GM23338 (cell line): ENCODE measurements at regions not wholly inside any gene's neighbourhood (a gene's known extent, or its start where the extent isn't known, plus 50 kb on each side); places are given as distances from the start of the nearest gene placed in this dataset.
A peak's percentile ranks its signal among the peaks of the same experiment; 100 is the strongest.

Experiments
- ATAC-seq: fragments of 200-7000 bp; cut with Tn5 transposase; 3 replicates; pipeline ENCODE4 v1.9.1; 2020
- DNase-seq: peaks from one replicate; pipeline ENCODE4 v3.0.0-alpha.2; 2015; ENCODE audit warnings: low spot score
- H2AFZ ChIP-seq: fragments of 200-600 bp; sonication (generic); 2 replicates; pipeline ENCODE4 v1.8.0; 2016; ENCODE audit warnings: antibody characterized with exemption, mild to moderate bottlenecking, moderate library complexity
- H3F3A ChIP-seq: fragments of 200-600 bp; sonication (generic); replicated peaks from 2 replicates; pipeline ENCODE4 v1.8.0; 2017; ENCODE audit warnings: antibody characterized with exemption, mixed run types, low read depth
- H3K27ac ChIP-seq: fragments of 200-600 bp; sonication (generic); 2 replicates; pipeline ENCODE4 v1.6.1; 2016; ENCODE audit warnings: low read depth
- H3K27me3 ChIP-seq: fragments of 200-600 bp; sonication (generic); 2 replicates; pipeline ENCODE4 v1.8.0; 2016; ENCODE audit warnings: mild to moderate bottlenecking, mixed run types, moderate library complexity; ENCODE audit not compliant: insufficient read depth
- H3K36me3 ChIP-seq: fragments of 200-600 bp; sonication (generic); 2 replicates; pipeline ENCODE4 v1.8.0; 2016; ENCODE audit warnings: mild to moderate bottlenecking; ENCODE audit not compliant: insufficient read depth
- H3K4me1 ChIP-seq: fragments of 200-600 bp; sonication (generic); 2 replicates; pipeline ENCODE4 v1.8.0; 2016; ENCODE audit warnings: mild to moderate bottlenecking, moderate library complexity; ENCODE audit not compliant: insufficient read depth
- H3K4me2 ChIP-seq: fragments of 200-600 bp; sonication (generic); 2 replicates; pipeline ENCODE4 v1.7.1; 2017; ENCODE audit warnings: mixed run types
- H3K4me3 ChIP-seq: fragments of 200-600 bp; sonication (generic); 2 replicates; pipeline ENCODE4 v1.6.1; 2016; ENCODE audit warnings: mixed run types
- H3K79me2 ChIP-seq: fragments of 200-600 bp; sonication (generic); replicated peaks from 2 replicates; pipeline ENCODE4 v1.8.0; 2017; ENCODE audit warnings: mild to moderate bottlenecking; ENCODE audit not compliant: insufficient read depth
- H3K9me2 ChIP-seq: fragments of 200-600 bp; sonication (generic); 2 replicates; pipeline ENCODE4 v1.8.0; 2017; ENCODE audit not compliant: insufficient read depth
- H4K20me1 ChIP-seq: fragments of 200-600 bp; sonication (generic); replicated peaks from 2 replicates; pipeline ENCODE4 v1.8.0; 2017; ENCODE audit warnings: mild to moderate bottlenecking; ENCODE audit not compliant: insufficient read depth
- H3K27ac Mint-ChIP-seq: 2 replicates; pipeline ENCODE4 v1.8.0; 2020; ENCODE audit warnings: inconsistent platforms, mild to moderate bottlenecking, moderate library complexity, mixed read lengths
- H3K27me3 Mint-ChIP-seq: 3 replicates; pipeline ENCODE4 v1.8.0; 2022; ENCODE audit warnings: low read depth, mild to moderate bottlenecking, moderate library complexity, mixed read lengths, inconsistent platforms; ENCODE audit not compliant: insufficient read depth, poor library complexity
- H3K36me3 Mint-ChIP-seq: 3 replicates; pipeline ENCODE4 v1.8.0; 2021; ENCODE audit warnings: low read depth, mild to moderate bottlenecking, inconsistent platforms, moderate library complexity, mixed read lengths
- H3K4me1 Mint-ChIP-seq: 3 replicates; pipeline ENCODE4 v1.8.0; 2020; ENCODE audit warnings: mild to moderate bottlenecking, inconsistent platforms, mixed read lengths
- H3K4me3 Mint-ChIP-seq: 3 replicates; pipeline ENCODE4 v1.8.0; 2021; ENCODE audit warnings: moderate library complexity, mild to moderate bottlenecking, inconsistent platforms, mixed read lengths
- H3K9me3 Mint-ChIP-seq: 3 replicates; pipeline ENCODE4 v1.8.0; 2020; ENCODE audit warnings: moderate library complexity, mild to moderate bottlenecking, inconsistent platforms, mixed read lengths
- CREB1 ChIP-seq: fragments of 250-450 bp; sonication (Bioruptor Pico); IDR thresholded peaks from 2 replicates; pipeline ENCODE4 v1.5.0; 2020; ENCODE audit warnings: low read depth, mild to moderate bottlenecking, moderate library complexity
- ETS1 ChIP-seq: IDR thresholded peaks from 2 replicates; pipeline ENCODE4 v1.6.1; 2016; ENCODE audit warnings: antibody characterized with exemption
- EZH2 ChIP-seq: fragments of 200-600 bp; sonication (generic); IDR thresholded peaks from one replicate; pipeline ENCODE4 v1.8.0; 2017; ENCODE audit warnings: antibody characterized with exemption, mild to moderate bottlenecking, low read depth; ENCODE audit not compliant: unreplicated experiment
- EZH2phosphoT487 ChIP-seq: fragments of 200-600 bp; sonication (generic); IDR thresholded peaks from one replicate; pipeline ENCODE4 v1.8.1; 2018; ENCODE audit warnings: antibody characterized with exemption; ENCODE audit not compliant: unreplicated experiment
- ZNF114 ChIP-seq: fragments of 250-450 bp; sonication (Bioruptor Pico); IDR thresholded peaks from 2 replicates; pipeline ENCODE4 v1.5.0; 2020; ENCODE audit warnings: mild to moderate bottlenecking, moderate library complexity
- TF ChIP-seq, protein P1 (sequence below): IDR thresholded peaks from one replicate; pipeline ENCODE4 v1.6.1; 2018; ENCODE audit warnings: antibody characterized with exemption; ENCODE audit not compliant: unreplicated experiment
- TF ChIP-seq, protein P2 (sequence below), 2 experiments: fragments of 200-600 bp in 1 of 2; sonication (generic) in 1 of 2; conservative IDR thresholded peaks; 2 replicates each; pipeline versions ENCODE4 v1.5.1 to v1.6.1; 2016 to 2017; ENCODE audit warnings: antibody characterized with exemption in 2 of 2, low read depth in 2 of 2, mild to moderate bottlenecking in 2 of 2, moderate library complexity in 1 of 2

DNA sequence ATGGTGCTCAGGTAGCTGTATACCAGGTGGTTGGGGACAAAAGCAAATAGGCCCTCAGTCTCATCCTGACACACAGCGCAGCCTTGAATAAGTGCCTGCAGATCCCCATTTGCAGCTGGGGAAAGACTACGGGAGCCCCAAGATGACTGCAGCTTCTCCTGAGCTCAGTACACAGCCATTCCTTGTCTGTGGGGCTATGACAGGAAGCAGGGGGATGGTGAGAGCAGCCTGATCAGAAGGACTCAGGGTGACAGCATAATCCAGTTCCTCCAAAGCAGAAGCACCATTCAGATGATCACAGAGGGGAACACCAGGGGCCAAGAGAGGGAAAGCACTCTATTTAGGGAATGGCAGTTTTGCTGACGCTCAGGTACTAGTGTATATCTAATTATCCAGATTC is 104.8 kb upstream of the MOCS1 start:
- Histone ChIP-seq H3K27me3 (no peaks in the 10 kb centered on the region), H3F3A (no peaks in the 10 kb centered on the region), H3K9me2 (peaks cover 22% of the 10 kb centered on the region), H3K27ac (no peak overlapping the region), H3K79me2 (no peaks in the 10 kb centered on the region), H3K4me1 (peaks cover 15% of the 10 kb centered on the region), H3K36me3 (no peaks in the 10 kb centered on the region; the same call in 1 of the 2 replicates), H2AFZ (0 out of 2 replicates have a peak overlapping the region, but pooled peaks have one; percentile 38), H3K4me2 (no peak overlapping the region; the same call in 1 of the 2 replicates), H3K4me3 (no peak overlapping the region), H4K20me1 (no peaks in the 10 kb centered on the region)
- H3K36me3 Mint-ChIP-seq = peaks cover 3% of the 10 kb centered on the region; the same call in 2 of the 3 replicates
- H3K27ac Mint-ChIP-seq = peak overlapping the region; percentile 77; the same call in 1 of the 2 replicates
- H3K4me1 Mint-ChIP-seq = peaks cover 18% of the 10 kb centered on the region
- ATAC-seq = no peak
- H3K4me3 Mint-ChIP-seq = no peak overlapping the region
- H3K9me3 Mint-ChIP-seq = peaks cover 16% of the 10 kb centered on the region
- TF ChIP-seq ZNF114 (no peak), EZH2phosphoT487 (no peak), EZH2 (no peak)
- DNase-seq = no peak
- H3K27me3 Mint-ChIP-seq = peaks cover 4% of the 10 kb centered on the region

DNA sequence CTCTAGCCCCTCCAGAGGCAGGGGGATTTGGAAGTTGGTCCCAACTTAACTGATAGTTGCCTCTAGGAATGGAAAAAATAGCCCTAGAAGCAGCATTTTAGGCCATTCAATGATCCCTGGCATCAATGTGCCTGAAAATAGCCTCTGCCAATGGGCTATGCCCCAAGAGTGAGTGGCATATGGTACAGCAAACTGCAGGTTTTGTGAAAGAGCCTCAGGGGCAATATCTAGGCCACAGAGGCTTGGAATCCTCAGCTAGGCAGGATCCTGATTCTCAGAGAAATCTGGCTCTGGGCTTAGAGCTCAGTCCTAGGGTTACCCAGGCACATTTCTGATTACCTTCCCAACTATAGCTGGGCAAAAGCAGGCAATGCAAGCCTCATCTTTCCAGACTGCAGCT is 104.4 kb upstream of the MOCS1 start:
- no peak for ATAC-seq
- H3K9me3 Mint-ChIP-seq = peaks cover 16% of the 10 kb centered on the region
- H3K4me3 Mint-ChIP-seq = no peak overlapping the region
- peaks cover 4% of the 10 kb centered on the region for H3K27me3 Mint-ChIP-seq
- H3F3A ChIP-seq = no peaks in the 10 kb centered on the region
- H3K36me3 Mint-ChIP-seq = peaks cover 3% of the 10 kb centered on the region; the same call in 2 of the 3 replicates
- TF ChIP-seq, protein P1, sequence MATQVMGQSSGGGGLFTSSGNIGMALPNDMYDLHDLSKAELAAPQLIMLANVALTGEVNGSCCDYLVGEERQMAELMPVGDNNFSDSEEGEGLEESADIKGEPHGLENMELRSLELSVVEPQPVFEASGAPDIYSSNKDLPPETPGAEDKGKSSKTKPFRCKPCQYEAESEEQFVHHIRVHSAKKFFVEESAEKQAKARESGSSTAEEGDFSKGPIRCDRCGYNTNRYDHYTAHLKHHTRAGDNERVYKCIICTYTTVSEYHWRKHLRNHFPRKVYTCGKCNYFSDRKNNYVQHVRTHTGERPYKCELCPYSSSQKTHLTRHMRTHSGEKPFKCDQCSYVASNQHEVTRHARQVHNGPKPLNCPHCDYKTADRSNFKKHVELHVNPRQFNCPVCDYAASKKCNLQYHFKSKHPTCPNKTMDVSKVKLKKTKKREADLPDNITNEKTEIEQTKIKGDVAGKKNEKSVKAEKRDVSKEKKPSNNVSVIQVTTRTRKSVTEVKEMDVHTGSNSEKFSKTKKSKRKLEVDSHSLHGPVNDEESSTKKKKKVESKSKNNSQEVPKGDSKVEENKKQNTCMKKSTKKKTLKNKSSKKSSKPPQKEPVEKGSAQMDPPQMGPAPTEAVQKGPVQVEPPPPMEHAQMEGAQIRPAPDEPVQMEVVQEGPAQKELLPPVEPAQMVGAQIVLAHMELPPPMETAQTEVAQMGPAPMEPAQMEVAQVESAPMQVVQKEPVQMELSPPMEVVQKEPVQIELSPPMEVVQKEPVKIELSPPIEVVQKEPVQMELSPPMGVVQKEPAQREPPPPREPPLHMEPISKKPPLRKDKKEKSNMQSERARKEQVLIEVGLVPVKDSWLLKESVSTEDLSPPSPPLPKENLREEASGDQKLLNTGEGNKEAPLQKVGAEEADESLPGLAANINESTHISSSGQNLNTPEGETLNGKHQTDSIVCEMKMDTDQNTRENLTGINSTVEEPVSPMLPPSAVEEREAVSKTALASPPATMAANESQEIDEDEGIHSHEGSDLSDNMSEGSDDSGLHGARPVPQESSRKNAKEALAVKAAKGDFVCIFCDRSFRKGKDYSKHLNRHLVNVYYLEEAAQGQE = no peak
- TF ChIP-seq, protein P2, sequence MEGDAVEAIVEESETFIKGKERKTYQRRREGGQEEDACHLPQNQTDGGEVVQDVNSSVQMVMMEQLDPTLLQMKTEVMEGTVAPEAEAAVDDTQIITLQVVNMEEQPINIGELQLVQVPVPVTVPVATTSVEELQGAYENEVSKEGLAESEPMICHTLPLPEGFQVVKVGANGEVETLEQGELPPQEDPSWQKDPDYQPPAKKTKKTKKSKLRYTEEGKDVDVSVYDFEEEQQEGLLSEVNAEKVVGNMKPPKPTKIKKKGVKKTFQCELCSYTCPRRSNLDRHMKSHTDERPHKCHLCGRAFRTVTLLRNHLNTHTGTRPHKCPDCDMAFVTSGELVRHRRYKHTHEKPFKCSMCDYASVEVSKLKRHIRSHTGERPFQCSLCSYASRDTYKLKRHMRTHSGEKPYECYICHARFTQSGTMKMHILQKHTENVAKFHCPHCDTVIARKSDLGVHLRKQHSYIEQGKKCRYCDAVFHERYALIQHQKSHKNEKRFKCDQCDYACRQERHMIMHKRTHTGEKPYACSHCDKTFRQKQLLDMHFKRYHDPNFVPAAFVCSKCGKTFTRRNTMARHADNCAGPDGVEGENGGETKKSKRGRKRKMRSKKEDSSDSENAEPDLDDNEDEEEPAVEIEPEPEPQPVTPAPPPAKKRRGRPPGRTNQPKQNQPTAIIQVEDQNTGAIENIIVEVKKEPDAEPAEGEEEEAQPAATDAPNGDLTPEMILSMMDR (conservative IDR thresholded peaks at IDR 0.05; ENCODE audit: low read depth in 2 of 2) = peak in 1 of 2 experiments; percentile 46; a peak in 2 of 4 replicates
- TF ChIP-seq ETS1 = no peak
- TF ChIP-seq EZH2 = no peak
- TF ChIP-seq CREB1 (CRISPR knock-in tag) = no peak
- H3K27me3 ChIP-seq = no peaks in the 10 kb centered on the region
- peaks cover 18% of the 10 kb centered on the region for H3K9me2 ChIP-seq
- no peak overlapping the region for H3K4me2 ChIP-seq
- no peak overlapping the region for H3K27ac Mint-ChIP-seq
- no peaks in the 10 kb centered on the region for H4K20me1 ChIP-seq
- H3K4me1 Mint-ChIP-seq = peaks cover 18% of the 10 kb centered on the region
- H3K36me3 ChIP-seq = no peaks in the 10 kb centered on the region; the same call in 1 of the 2 replicates
- H2AFZ ChIP-seq = no peak overlapping the region
- H3K79me2 ChIP-seq = no peaks in the 10 kb centered on the region
- no peak overlapping the region for H3K4me3 ChIP-seq
- DNase-seq = peak; percentile 1
- no peak overlapping the region for H3K27ac ChIP-seq
- H3K4me1 ChIP-seq = peaks cover 15% of the 10 kb centered on the region
